ENCODE measurements at regions not wholly inside any gene's neighbourhood (a gene's known extent, or its start where the extent isn't known, plus 50 kb on each side); places are given as distances from the start of the nearest gene placed in this dataset.

GRCh38 chr10:33385015-33385414, 50.5 kb upstream of the NRP1 start:
- TF ChIP-seq CTCF (IDR thresholded peaks at IDR 0.05; ENCODE audit: low read depth, low read length, poor library complexity, severe bottlenecking): no peak
- TF ChIP-seq EZH2phosphoT487 (IDR thresholded peaks at IDR 0.05; ENCODE audit: borderline replicate concordance, low read length): no peak
- H3K4me1 ChIP-seq (ENCODE audit: control insufficient read depth, low read length): no peaks in the 10 kb centered on the region
- H3K4me2 ChIP-seq (ENCODE audit: low read length): no peak overlapping the region

More at GRCh38 chr10:33385015-33385414, 50.5 kb upstream of the NRP1 start:
- no peaks in the 10 kb centered on the region for H3F3A ChIP-seq (ENCODE audit: control insufficient read depth, insufficient read depth)
- no peaks in the 10 kb centered on the region for H3K9me2 ChIP-seq (replicated peaks; ENCODE audit: control insufficient read depth, low read length)
- no peaks in the 10 kb centered on the region for H4K20me1 ChIP-seq (ENCODE audit: control insufficient read depth, insufficient read depth, low read depth, low read length)
- H3K79me2 ChIP-seq (ENCODE audit: control insufficient read depth, low read length): no peaks in the 10 kb centered on the region
- H3K36me3 ChIP-seq (ENCODE audit: control insufficient read depth, low read length): no peaks in the 10 kb centered on the region
- no peak overlapping the region for H3K4me3 ChIP-seq (ENCODE audit: low read length)
- H3K27ac ChIP-seq (ENCODE audit: low read depth, low read length): no peak overlapping the region
- no peaks in the 10 kb centered on the region for H3K9me3 ChIP-seq (ENCODE audit: control insufficient read depth, insufficient read depth, low read length)
- H3K27me3 ChIP-seq (ENCODE audit: control insufficient read depth, low read length): no peaks in the 10 kb centered on the region
